OCI-LY3 (cell line): ENCODE measurements at regions not wholly inside any gene's neighbourhood (a gene's known extent, or its start where the extent isn't known, plus 50 kb on each side); places are given as distances from the start of the nearest gene placed in this dataset.

Experiments used
- EZH2phosphoT487 ChIP-seq: fragments of 200-600 bp; shearing (Covaris generic); IDR thresholded peaks from 2 replicates; pipeline ENCODE4 v1.6.1; 2018; ENCODE audit warnings: antibody characterized with exemption, mixed run types, low read depth
- TF ChIP-seq, protein P1 (sequence below): fragments of 200-600, 300-600 bp; sonication (generic); IDR thresholded peaks from 2 replicates; pipeline ENCODE4 v1.5.1; 2014; ENCODE audit warnings: antibody characterized with exemption, low read length, low read depth

DNA sequence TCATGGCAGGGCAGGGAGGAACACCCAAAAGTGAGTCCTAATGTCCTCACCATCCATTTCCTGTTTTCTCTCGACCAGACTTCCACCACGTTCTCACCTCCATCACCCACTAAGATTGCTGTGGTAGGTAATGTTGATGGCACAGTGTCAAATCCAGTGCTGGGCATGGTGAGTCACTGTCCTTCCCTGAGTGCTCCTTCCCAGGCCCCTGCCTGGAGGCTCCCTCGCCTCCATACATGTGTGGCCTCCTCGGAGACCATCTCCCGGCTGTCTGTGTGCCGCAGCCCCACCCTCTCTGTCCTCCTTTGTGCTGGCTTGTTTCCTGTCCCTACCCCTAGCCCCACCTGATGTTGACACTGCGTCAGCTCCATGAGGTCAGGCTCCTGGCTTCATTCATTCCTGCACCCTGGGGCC lies 177.5 kb downstream of the SYK start:
- TF ChIP-seq, protein P1, sequence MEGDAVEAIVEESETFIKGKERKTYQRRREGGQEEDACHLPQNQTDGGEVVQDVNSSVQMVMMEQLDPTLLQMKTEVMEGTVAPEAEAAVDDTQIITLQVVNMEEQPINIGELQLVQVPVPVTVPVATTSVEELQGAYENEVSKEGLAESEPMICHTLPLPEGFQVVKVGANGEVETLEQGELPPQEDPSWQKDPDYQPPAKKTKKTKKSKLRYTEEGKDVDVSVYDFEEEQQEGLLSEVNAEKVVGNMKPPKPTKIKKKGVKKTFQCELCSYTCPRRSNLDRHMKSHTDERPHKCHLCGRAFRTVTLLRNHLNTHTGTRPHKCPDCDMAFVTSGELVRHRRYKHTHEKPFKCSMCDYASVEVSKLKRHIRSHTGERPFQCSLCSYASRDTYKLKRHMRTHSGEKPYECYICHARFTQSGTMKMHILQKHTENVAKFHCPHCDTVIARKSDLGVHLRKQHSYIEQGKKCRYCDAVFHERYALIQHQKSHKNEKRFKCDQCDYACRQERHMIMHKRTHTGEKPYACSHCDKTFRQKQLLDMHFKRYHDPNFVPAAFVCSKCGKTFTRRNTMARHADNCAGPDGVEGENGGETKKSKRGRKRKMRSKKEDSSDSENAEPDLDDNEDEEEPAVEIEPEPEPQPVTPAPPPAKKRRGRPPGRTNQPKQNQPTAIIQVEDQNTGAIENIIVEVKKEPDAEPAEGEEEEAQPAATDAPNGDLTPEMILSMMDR = no peak
- TF ChIP-seq EZH2phosphoT487 = no peak
